IMR-90 (cell line): ENCODE measurements at regions not wholly inside any gene's neighbourhood (a gene's known extent, or its start where the extent isn't known, plus 50 kb on each side); places are given as distances from the start of the nearest gene placed in this dataset.

Experiments
- ATAC-seq: fragments of 200-7000 bp; cut with Tn5 transposase; 2 replicates; pipeline ENCODE4 v1.9.1; 2020; ENCODE audit warnings: low read depth, mild to moderate bottlenecking, moderate library complexity
- BruUV-seq: library from RNA; stranded (reverse); fragments of 400-500 nt; replicated peaks from 2 replicates; lab custom pipeline; 2021; lab: Mats Ljungman, UMichigan
- CTCF ChIA-PET: fragments of 300-600 bp; formaldehyde crosslinking; extraction: SDS; loops from one replicate; lab custom pipeline; 2021; ENCODE audit warnings: antibody characterized with exemption; lab: Yijun Ruan, JAX
- POLR2A ChIA-PET: fragments of 300-600 bp; sonication (Branson Sonifier 250); formaldehyde crosslinking; loops from one replicate; lab custom pipeline; 2022; ENCODE audit warnings: antibody characterized with exemption; ENCODE audit not compliant: unreplicated experiment; lab: Charles Lee
- DNase-seq: peaks from one replicate; pipeline ENCODE4 v3.0.0; 2013
- H2AFZ ChIP-seq: replicated peaks from 2 replicates; pipeline ENCODE3; 2013; ENCODE audit warnings: low read length, mild to moderate bottlenecking; ENCODE audit not compliant: poor library complexity
- H2AK5ac ChIP-seq: 2 replicates; pipeline ENCODE4 v1.6.1; 2013; ENCODE audit warnings: low read depth, low read length, inconsistent platforms
- H2AK9ac ChIP-seq: replicated peaks from 2 replicates; pipeline ENCODE3; 2013; ENCODE audit warnings: mild to moderate bottlenecking, low read depth, low read length, moderate library complexity; ENCODE audit not compliant: poor library complexity
- H2BK120ac ChIP-seq: 2 replicates; pipeline ENCODE4 v1.6.1; 2013; ENCODE audit warnings: low read depth, low read length, inconsistent platforms
- H2BK15ac ChIP-seq: 3 replicates; pipeline ENCODE4 v1.6.1; 2013; ENCODE audit warnings: low read depth, low read length, inconsistent platforms
- H2BK20ac ChIP-seq: 2 replicates; pipeline ENCODE4 v1.6.1; 2013; ENCODE audit warnings: low read depth, mild to moderate bottlenecking, inconsistent platforms, low read length, moderate library complexity
- H2BK5ac ChIP-seq: 2 replicates; pipeline ENCODE4 v1.6.1; 2013; ENCODE audit warnings: mild to moderate bottlenecking, low read depth, low read length, inconsistent platforms; ENCODE audit not compliant: poor library complexity, severe bottlenecking
- H3K14ac ChIP-seq: replicated peaks from 2 replicates; pipeline ENCODE4 v1.6.1; 2013; ENCODE audit warnings: low read depth, low read length, inconsistent platforms
- H3K18ac ChIP-seq: 2 replicates; pipeline ENCODE4 v1.6.1; 2013; ENCODE audit warnings: low read depth, low read length, control low read depth
- H3K23ac ChIP-seq: 2 replicates; pipeline ENCODE4 v1.6.1; 2013; ENCODE audit warnings: low read depth, low read length, inconsistent platforms
- H3K27ac ChIP-seq: 2 replicates; pipeline ENCODE4 v1.5.1; 2013; ENCODE audit warnings: mild to moderate bottlenecking, control low read depth, low read length; ENCODE audit not compliant: insufficient read depth
- H3K27me3 ChIP-seq: 2 replicates; pipeline ENCODE4 v1.6.1; 2013; ENCODE audit warnings: low read length; ENCODE audit not compliant: control insufficient read depth, insufficient read depth
- H3K36me3 ChIP-seq: 2 replicates; pipeline ENCODE4 v1.6.1; 2013; ENCODE audit warnings: low read length, mixed read lengths; ENCODE audit not compliant: control insufficient read depth, insufficient read depth
- H3K4ac ChIP-seq: 2 replicates; pipeline ENCODE4 v1.6.1; 2013; ENCODE audit warnings: low read depth, low read length, inconsistent platforms
- H3K4me1 ChIP-seq: 2 replicates; pipeline ENCODE4 v1.6.1; 2013; ENCODE audit warnings: low read length, mixed read lengths; ENCODE audit not compliant: control insufficient read depth, insufficient read depth
- H3K4me2 ChIP-seq: 2 replicates; pipeline ENCODE4 v1.6.1; 2013; ENCODE audit warnings: low read depth, mild to moderate bottlenecking, control low read depth, low read length, moderate library complexity
- H3K4me3 ChIP-seq: 2 replicates; pipeline ENCODE4 v1.5.1; 2013; ENCODE audit warnings: low read depth, mild to moderate bottlenecking, control low read depth, low read length, moderate library complexity; ENCODE audit not compliant: insufficient read depth
- H3K56ac ChIP-seq: 2 replicates; pipeline ENCODE4 v1.6.1; 2013; ENCODE audit warnings: low read length, inconsistent platforms; ENCODE audit not compliant: insufficient read depth; ENCODE audit errors: extremely low read depth
- H3K79me1 ChIP-seq, 2 experiments: 2 replicates each; pipeline ENCODE4 v1.6.1; 2013; ENCODE audit warnings: low read length in 2 of 2, inconsistent platforms in 1 of 2, low read depth in 1 of 2
- H3K9ac ChIP-seq: 2 replicates; pipeline ENCODE4 v1.6.1; 2013; ENCODE audit warnings: low read depth, low read length, control low read depth
- H3K9me1 ChIP-seq: 2 replicates; pipeline ENCODE4 v1.6.1; 2013; ENCODE audit warnings: low read length, inconsistent platforms; ENCODE audit not compliant: insufficient read depth
- H3K9me3 ChIP-seq: 2 replicates; pipeline ENCODE4 v1.6.1; 2013; ENCODE audit warnings: low read length; ENCODE audit not compliant: control insufficient read depth, insufficient read depth
- H4K20me1 ChIP-seq: 2 replicates; pipeline ENCODE4 v1.6.1; 2013; ENCODE audit warnings: low read length, inconsistent platforms; ENCODE audit not compliant: insufficient read depth
- H4K5ac ChIP-seq: 2 replicates; pipeline ENCODE4 v1.6.1; 2013; ENCODE audit warnings: mild to moderate bottlenecking, low read depth, low read length, control low read depth
- H4K8ac ChIP-seq, 2 experiments: 2 replicates each; pipeline ENCODE4 v1.6.1; 2013; ENCODE audit warnings: low read depth in 2 of 2, low read length in 2 of 2, control low read depth in 1 of 2, inconsistent platforms in 1 of 2
- H4K91ac ChIP-seq: 2 replicates; pipeline ENCODE4 v1.6.1; 2013; ENCODE audit warnings: low read depth, low read length, inconsistent platforms; ENCODE audit not compliant: insufficient read depth
- CHD1 ChIP-seq: IDR thresholded peaks from 2 replicates; pipeline ENCODE4 v1.6.1; 2012; ENCODE audit warnings: low read depth, low read length, improper control_type of control experiment
- NFE2L2 ChIP-seq: fragments of 150-350 bp; IDR thresholded peaks from 2 replicates; pipeline ENCODE4 v1.6.1; 2016; ENCODE audit warnings: low read depth, mild to moderate bottlenecking, low read length
- RAD21 ChIP-seq: IDR thresholded peaks from 2 replicates; pipeline ENCODE4 v1.6.1; 2012; ENCODE audit warnings: low read length, improper control_type of control experiment
- SMC3 ChIP-seq: fragments of 150-350 bp; IDR thresholded peaks from 2 replicates; pipeline ENCODE4 v1.6.1; 2016; ENCODE audit warnings: low read depth, mild to moderate bottlenecking, antibody characterized with exemption, low read length, moderate library complexity
- WGBS, 2 experiments: methylation state at CpG; one replicate each; pipeline versions ENCODE4 v1.1.5 to v1.1.7; 2013; ENCODE audit warnings: missing lambda C conversion rate in 2 of 2; ENCODE audit not compliant: insufficient read length in 1 of 2; ENCODE audit errors: extremely low coverage in 2 of 2; 5-methylcytosine and 5-hydroxymethylcytosine counted together
- dilution Hi-C: fragments of 300-500 bp; cut with HindIII; formaldehyde crosslinking; loops from one replicate; pipeline ENCODE4 v1.14.3; 2018; ENCODE audit warnings: low sequenced_read_pairs; ENCODE audit not compliant: unreplicated experiment
- in situ Hi-C: fragments of 300-500 bp; cut with MboI; formaldehyde crosslinking; loops from 3 replicates; pipeline ENCODE4 v1.14.3; 2019; ENCODE audit warnings: low sequenced_read_pairs, inconsistent platforms, mixed read lengths
- intact Hi-C: fragments of 100-400 bp; cut with micrococcal nuclease; formaldehyde crosslinking; loops from 2 replicates; pipeline ENCODE4 v1.10.0; 2022
- TF ChIP-seq, protein P1 (sequence below): fragments of 150-350 bp; IDR thresholded peaks from 2 replicates; pipeline ENCODE4 v1.6.1; 2016; ENCODE audit warnings: low read depth, mild to moderate bottlenecking, low read length, moderate library complexity, borderline replicate concordance

- ATAC-seq: no peak
- H3K79me1 ChIP-seq: no peaks in the 10 kb centered on the region
- no peak overlapping the region for H2BK5ac ChIP-seq
- no peak for TF ChIP-seq RAD21
- TF ChIP-seq NFE2L2: no peak
- no peak for TF ChIP-seq SMC3
- no peak for TF ChIP-seq CHD1
- TF ChIP-seq, protein P1, sequence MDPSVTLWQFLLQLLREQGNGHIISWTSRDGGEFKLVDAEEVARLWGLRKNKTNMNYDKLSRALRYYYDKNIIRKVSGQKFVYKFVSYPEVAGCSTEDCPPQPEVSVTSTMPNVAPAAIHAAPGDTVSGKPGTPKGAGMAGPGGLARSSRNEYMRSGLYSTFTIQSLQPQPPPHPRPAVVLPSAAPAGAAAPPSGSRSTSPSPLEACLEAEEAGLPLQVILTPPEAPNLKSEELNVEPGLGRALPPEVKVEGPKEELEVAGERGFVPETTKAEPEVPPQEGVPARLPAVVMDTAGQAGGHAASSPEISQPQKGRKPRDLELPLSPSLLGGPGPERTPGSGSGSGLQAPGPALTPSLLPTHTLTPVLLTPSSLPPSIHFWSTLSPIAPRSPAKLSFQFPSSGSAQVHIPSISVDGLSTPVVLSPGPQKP: no peak
- no peak overlapping the region for H2AK9ac ChIP-seq
- H3K27me3 ChIP-seq: no peaks in the 10 kb centered on the region
- H2BK20ac ChIP-seq: no peak overlapping the region
- no peaks in the 10 kb centered on the region for H3K9me3 ChIP-seq
- no peak for DNase-seq
- no peak overlapping the region for H2AFZ ChIP-seq
- H4K20me1 ChIP-seq: no peaks in the 10 kb centered on the region
- H3K4me2 ChIP-seq: no peak overlapping the region
- H3K18ac ChIP-seq: no peak overlapping the region
- intact Hi-C loops: no loop called here
- H3K9ac ChIP-seq: no peak overlapping the region
- H3K56ac ChIP-seq: no peak overlapping the region
- no peaks in the 10 kb centered on the region for H3K9me1 ChIP-seq
- no peak overlapping the region for H4K5ac ChIP-seq
- ChIA-PET CTCF (no interaction called here), POLR2A (no interaction called here)
- no TSS peak for BruUV-seq
- in situ Hi-C loops: no loop called here
- H2BK120ac ChIP-seq: no peak overlapping the region
- WGBS, 2 experiments: no CpG with 5 or more reads among the region's 5 CpGs
- no peak overlapping the region for H2BK15ac ChIP-seq
- H3K27ac ChIP-seq: no peak overlapping the region
- 0 out of 4 replicates have a peak overlapping the region, but pooled peaks of 1 of the 2 experiments have one; percentile 20 for H4K8ac ChIP-seq
- no peaks in the 10 kb centered on the region for H3K36me3 ChIP-seq
- no peak overlapping the region for H3K14ac ChIP-seq
- no peak overlapping the region for H3K23ac ChIP-seq
- no peak overlapping the region for H3K4ac ChIP-seq
- no peak overlapping the region for H4K91ac ChIP-seq
- H3K4me1 ChIP-seq: peaks cover 5% of the 10 kb centered on the region; the same call in 1 of the 2 replicates
- dilution Hi-C loops: no loop called here
- no peak overlapping the region for H3K4me3 ChIP-seq
- H2AK5ac ChIP-seq: no peak overlapping the region
Measured at GRCh38 chr13:106987427-106987785, 419.5 kb upstream of the ARGLU1 start.
